ENCODE measurements at regions not wholly inside any gene's neighbourhood (a gene's known extent, or its start where the extent isn't known, plus 50 kb on each side); places are given as distances from the start of the nearest gene placed in this dataset.

- TF ChIP-seq CTCF (IDR thresholded peaks at IDR 0.05) (no peak), POLR2A (IDR thresholded peaks at IDR 0.05) (no peak)
Observed at GRCh38 chr15:93973287-93973686, 258.1 kb upstream of the MCTP2 start.

Data from tibial nerve (tissue), 3 donors.